GM23338 (cell line): ENCODE measurements at regions not wholly inside any gene's neighbourhood (a gene's known extent, or its start where the extent isn't known, plus 50 kb on each side); places are given as distances from the start of the nearest gene placed in this dataset.

Experiments used
- ATAC-seq: fragments of 200-7000 bp; cut with Tn5 transposase; 3 replicates; pipeline ENCODE4 v1.9.1; 2020
- DNase-seq: peaks from one replicate; pipeline ENCODE4 v3.0.0-alpha.2; 2015; ENCODE audit warnings: low spot score
- H2AFZ ChIP-seq: fragments of 200-600 bp; sonication (generic); 2 replicates; pipeline ENCODE4 v1.8.0; 2016; ENCODE audit warnings: antibody characterized with exemption, mild to moderate bottlenecking, moderate library complexity
- H3F3A ChIP-seq: fragments of 200-600 bp; sonication (generic); replicated peaks from 2 replicates; pipeline ENCODE4 v1.8.0; 2017; ENCODE audit warnings: antibody characterized with exemption, mixed run types, low read depth
- H3K27ac ChIP-seq: fragments of 200-600 bp; sonication (generic); 2 replicates; pipeline ENCODE4 v1.6.1; 2016; ENCODE audit warnings: low read depth
- H3K27me3 ChIP-seq: fragments of 200-600 bp; sonication (generic); 2 replicates; pipeline ENCODE4 v1.8.0; 2016; ENCODE audit warnings: mild to moderate bottlenecking, mixed run types, moderate library complexity; ENCODE audit not compliant: insufficient read depth
- H3K36me3 ChIP-seq: fragments of 200-600 bp; sonication (generic); 2 replicates; pipeline ENCODE4 v1.8.0; 2016; ENCODE audit warnings: mild to moderate bottlenecking; ENCODE audit not compliant: insufficient read depth
- H3K4me1 ChIP-seq: fragments of 200-600 bp; sonication (generic); 2 replicates; pipeline ENCODE4 v1.8.0; 2016; ENCODE audit warnings: mild to moderate bottlenecking, moderate library complexity; ENCODE audit not compliant: insufficient read depth
- H3K4me2 ChIP-seq: fragments of 200-600 bp; sonication (generic); 2 replicates; pipeline ENCODE4 v1.7.1; 2017; ENCODE audit warnings: mixed run types
- H3K4me3 ChIP-seq: fragments of 200-600 bp; sonication (generic); 2 replicates; pipeline ENCODE4 v1.6.1; 2016; ENCODE audit warnings: mixed run types
- H3K79me2 ChIP-seq: fragments of 200-600 bp; sonication (generic); replicated peaks from 2 replicates; pipeline ENCODE4 v1.8.0; 2017; ENCODE audit warnings: mild to moderate bottlenecking; ENCODE audit not compliant: insufficient read depth
- H3K9me2 ChIP-seq: fragments of 200-600 bp; sonication (generic); 2 replicates; pipeline ENCODE4 v1.8.0; 2017; ENCODE audit not compliant: insufficient read depth
- H4K20me1 ChIP-seq: fragments of 200-600 bp; sonication (generic); replicated peaks from 2 replicates; pipeline ENCODE4 v1.8.0; 2017; ENCODE audit warnings: mild to moderate bottlenecking; ENCODE audit not compliant: insufficient read depth
- H3K27ac Mint-ChIP-seq: 2 replicates; pipeline ENCODE4 v1.8.0; 2020; ENCODE audit warnings: inconsistent platforms, mild to moderate bottlenecking, moderate library complexity, mixed read lengths
- H3K27me3 Mint-ChIP-seq: 3 replicates; pipeline ENCODE4 v1.8.0; 2022; ENCODE audit warnings: low read depth, mild to moderate bottlenecking, moderate library complexity, mixed read lengths, inconsistent platforms; ENCODE audit not compliant: insufficient read depth, poor library complexity
- H3K36me3 Mint-ChIP-seq: 3 replicates; pipeline ENCODE4 v1.8.0; 2021; ENCODE audit warnings: low read depth, mild to moderate bottlenecking, inconsistent platforms, moderate library complexity, mixed read lengths
- H3K4me1 Mint-ChIP-seq: 3 replicates; pipeline ENCODE4 v1.8.0; 2020; ENCODE audit warnings: mild to moderate bottlenecking, inconsistent platforms, mixed read lengths
- H3K4me3 Mint-ChIP-seq: 3 replicates; pipeline ENCODE4 v1.8.0; 2021; ENCODE audit warnings: moderate library complexity, mild to moderate bottlenecking, inconsistent platforms, mixed read lengths
- H3K9me3 Mint-ChIP-seq: 3 replicates; pipeline ENCODE4 v1.8.0; 2020; ENCODE audit warnings: moderate library complexity, mild to moderate bottlenecking, inconsistent platforms, mixed read lengths
- CREB1 ChIP-seq: fragments of 250-450 bp; sonication (Bioruptor Pico); IDR thresholded peaks from 2 replicates; pipeline ENCODE4 v1.5.0; 2020; ENCODE audit warnings: low read depth, mild to moderate bottlenecking, moderate library complexity
- EZH2 ChIP-seq: fragments of 200-600 bp; sonication (generic); IDR thresholded peaks from one replicate; pipeline ENCODE4 v1.8.0; 2017; ENCODE audit warnings: antibody characterized with exemption, mild to moderate bottlenecking, low read depth; ENCODE audit not compliant: unreplicated experiment
- EZH2phosphoT487 ChIP-seq: fragments of 200-600 bp; sonication (generic); IDR thresholded peaks from one replicate; pipeline ENCODE4 v1.8.1; 2018; ENCODE audit warnings: antibody characterized with exemption; ENCODE audit not compliant: unreplicated experiment
- JUNB ChIP-seq: IDR thresholded peaks from one replicate; pipeline ENCODE4 v1.6.1; 2016; ENCODE audit warnings: antibody characterized with exemption; ENCODE audit not compliant: unreplicated experiment
- NANOG ChIP-seq: IDR thresholded peaks from 2 replicates; pipeline ENCODE4 v1.6.1; 2016; ENCODE audit warnings: antibody characterized with exemption, borderline replicate concordance
- POLR2AphosphoS5 ChIP-seq: IDR thresholded peaks from 2 replicates; pipeline ENCODE4 v1.6.1; 2016; ENCODE audit warnings: antibody characterized with exemption, low read depth
- REST ChIP-seq: IDR thresholded peaks from one replicate; pipeline ENCODE4 v1.6.1; 2018; ENCODE audit warnings: antibody characterized with exemption; ENCODE audit not compliant: unreplicated experiment
- STAT1 ChIP-seq: IDR thresholded peaks from one replicate; pipeline ENCODE4 v1.6.1; 2016; ENCODE audit warnings: antibody characterized with exemption; ENCODE audit not compliant: unreplicated experiment
- ZNF114 ChIP-seq: fragments of 250-450 bp; sonication (Bioruptor Pico); IDR thresholded peaks from 2 replicates; pipeline ENCODE4 v1.5.0; 2020; ENCODE audit warnings: mild to moderate bottlenecking, moderate library complexity
- ZNF331 ChIP-seq: fragments of 250-450 bp; sonication (Bioruptor Pico); IDR thresholded peaks from 2 replicates; pipeline ENCODE4 v1.5.0; 2020; ENCODE audit warnings: low read depth, mild to moderate bottlenecking, moderate library complexity
- ZNF462 ChIP-seq: fragments of 250-450 bp; sonication (Bioruptor Pico); IDR thresholded peaks from 2 replicates; pipeline ENCODE4 v1.5.0; 2020; ENCODE audit warnings: mild to moderate bottlenecking, moderate library complexity
- TF ChIP-seq, protein P1 (sequence below): IDR thresholded peaks from 2 replicates; pipeline ENCODE4 v1.6.1; 2016; ENCODE audit warnings: antibody characterized with exemption
- TF ChIP-seq, protein P2 (sequence below), 2 experiments: fragments of 200-600 bp in 1 of 2; sonication (generic) in 1 of 2; conservative IDR thresholded peaks; 2 replicates each; pipeline versions ENCODE4 v1.5.1 to v1.6.1; 2016 to 2017; ENCODE audit warnings: antibody characterized with exemption in 2 of 2, low read depth in 2 of 2, mild to moderate bottlenecking in 2 of 2, moderate library complexity in 1 of 2

GRCh38 chr14:28666961-28667360 is 99.6 kb upstream of the FOXG1 start:
- no peak for ATAC-seq
- TF ChIP-seq STAT1: no peak
- TF ChIP-seq, protein P1, sequence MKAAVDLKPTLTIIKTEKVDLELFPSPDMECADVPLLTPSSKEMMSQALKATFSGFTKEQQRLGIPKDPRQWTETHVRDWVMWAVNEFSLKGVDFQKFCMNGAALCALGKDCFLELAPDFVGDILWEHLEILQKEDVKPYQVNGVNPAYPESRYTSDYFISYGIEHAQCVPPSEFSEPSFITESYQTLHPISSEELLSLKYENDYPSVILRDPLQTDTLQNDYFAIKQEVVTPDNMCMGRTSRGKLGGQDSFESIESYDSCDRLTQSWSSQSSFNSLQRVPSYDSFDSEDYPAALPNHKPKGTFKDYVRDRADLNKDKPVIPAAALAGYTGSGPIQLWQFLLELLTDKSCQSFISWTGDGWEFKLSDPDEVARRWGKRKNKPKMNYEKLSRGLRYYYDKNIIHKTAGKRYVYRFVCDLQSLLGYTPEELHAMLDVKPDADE: no peak
- TF ChIP-seq, protein P2, sequence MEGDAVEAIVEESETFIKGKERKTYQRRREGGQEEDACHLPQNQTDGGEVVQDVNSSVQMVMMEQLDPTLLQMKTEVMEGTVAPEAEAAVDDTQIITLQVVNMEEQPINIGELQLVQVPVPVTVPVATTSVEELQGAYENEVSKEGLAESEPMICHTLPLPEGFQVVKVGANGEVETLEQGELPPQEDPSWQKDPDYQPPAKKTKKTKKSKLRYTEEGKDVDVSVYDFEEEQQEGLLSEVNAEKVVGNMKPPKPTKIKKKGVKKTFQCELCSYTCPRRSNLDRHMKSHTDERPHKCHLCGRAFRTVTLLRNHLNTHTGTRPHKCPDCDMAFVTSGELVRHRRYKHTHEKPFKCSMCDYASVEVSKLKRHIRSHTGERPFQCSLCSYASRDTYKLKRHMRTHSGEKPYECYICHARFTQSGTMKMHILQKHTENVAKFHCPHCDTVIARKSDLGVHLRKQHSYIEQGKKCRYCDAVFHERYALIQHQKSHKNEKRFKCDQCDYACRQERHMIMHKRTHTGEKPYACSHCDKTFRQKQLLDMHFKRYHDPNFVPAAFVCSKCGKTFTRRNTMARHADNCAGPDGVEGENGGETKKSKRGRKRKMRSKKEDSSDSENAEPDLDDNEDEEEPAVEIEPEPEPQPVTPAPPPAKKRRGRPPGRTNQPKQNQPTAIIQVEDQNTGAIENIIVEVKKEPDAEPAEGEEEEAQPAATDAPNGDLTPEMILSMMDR (conservative IDR thresholded peaks at IDR 0.05; ENCODE audit: low read depth in 2 of 2): no peak
- no peak for TF ChIP-seq JUNB
- no peak for TF ChIP-seq POLR2AphosphoS5
- no peak for TF ChIP-seq NANOG
- TF ChIP-seq EZH2phosphoT487: no peak
- TF ChIP-seq ZNF114 (CRISPR knock-in tag): no peak
- TF ChIP-seq EZH2: no peak
- TF ChIP-seq ZNF462 (CRISPR knock-in tag): no peak
- no peak for TF ChIP-seq REST
- no peak for TF ChIP-seq ZNF331
- no peak for TF ChIP-seq CREB1 (CRISPR knock-in tag)
- H3K36me3 Mint-ChIP-seq: no peaks in the 10 kb centered on the region
- Histone ChIP-seq H3F3A (no peaks in the 10 kb centered on the region), H3K79me2 (no peaks in the 10 kb centered on the region), H3K9me2 (no peaks in the 10 kb centered on the region), H3K36me3 (no peaks in the 10 kb centered on the region), H3K27ac (no peak overlapping the region), H4K20me1 (no peaks in the 10 kb centered on the region), H3K27me3 (no peaks in the 10 kb centered on the region), H3K4me1 (no peaks in the 10 kb centered on the region), H3K4me3 (no peak overlapping the region), H3K4me2 (no peak overlapping the region), H2AFZ (no peak overlapping the region)
- H3K4me1 Mint-ChIP-seq: peaks cover 5% of the 10 kb centered on the region
- no peaks in the 10 kb centered on the region for H3K9me3 Mint-ChIP-seq
- H3K4me3 Mint-ChIP-seq: no peak overlapping the region
- H3K27ac Mint-ChIP-seq: no peak overlapping the region
- no peaks in the 10 kb centered on the region for H3K27me3 Mint-ChIP-seq
- no peak for DNase-seq
